22Rv1 (cell line): ENCODE measurements at regions not wholly inside any gene's neighbourhood (a gene's known extent, or its start where the extent isn't known, plus 50 kb on each side); places are given as distances from the start of the nearest gene placed in this dataset.
"Not testable (repeated sequence)": the region's sequence is repeated elsewhere in the genome, so short reads cannot be mapped to it uniquely, and the experiment has no call there.

ENCODE experiments used
- H3K27ac ChIP-seq: fragments of 450-650 bp; 2 replicates; pipeline ENCODE4 v1.5.1; 2017
- ZFX ChIP-seq: fragments of 450-650 bp; IDR thresholded peaks from 2 replicates; pipeline ENCODE4 v1.6.1; 2017; ENCODE audit warnings: antibody characterized with exemption, borderline replicate concordance
- TF ChIP-seq, protein P1 (sequence below): fragments of 450-650 bp; IDR thresholded peaks from 2 replicates; pipeline ENCODE4 v1.5.1; 2017; ENCODE audit warnings: mild to moderate bottlenecking

GRCh38 chr2:64918220-64918886 lies 70.8 kb upstream of the SLC1A4 start:
- TF ChIP-seq, protein P1, sequence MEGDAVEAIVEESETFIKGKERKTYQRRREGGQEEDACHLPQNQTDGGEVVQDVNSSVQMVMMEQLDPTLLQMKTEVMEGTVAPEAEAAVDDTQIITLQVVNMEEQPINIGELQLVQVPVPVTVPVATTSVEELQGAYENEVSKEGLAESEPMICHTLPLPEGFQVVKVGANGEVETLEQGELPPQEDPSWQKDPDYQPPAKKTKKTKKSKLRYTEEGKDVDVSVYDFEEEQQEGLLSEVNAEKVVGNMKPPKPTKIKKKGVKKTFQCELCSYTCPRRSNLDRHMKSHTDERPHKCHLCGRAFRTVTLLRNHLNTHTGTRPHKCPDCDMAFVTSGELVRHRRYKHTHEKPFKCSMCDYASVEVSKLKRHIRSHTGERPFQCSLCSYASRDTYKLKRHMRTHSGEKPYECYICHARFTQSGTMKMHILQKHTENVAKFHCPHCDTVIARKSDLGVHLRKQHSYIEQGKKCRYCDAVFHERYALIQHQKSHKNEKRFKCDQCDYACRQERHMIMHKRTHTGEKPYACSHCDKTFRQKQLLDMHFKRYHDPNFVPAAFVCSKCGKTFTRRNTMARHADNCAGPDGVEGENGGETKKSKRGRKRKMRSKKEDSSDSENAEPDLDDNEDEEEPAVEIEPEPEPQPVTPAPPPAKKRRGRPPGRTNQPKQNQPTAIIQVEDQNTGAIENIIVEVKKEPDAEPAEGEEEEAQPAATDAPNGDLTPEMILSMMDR, result no peak
- no peak for TF ChIP-seq ZFX
- no peak overlapping the region for H3K27ac ChIP-seq

DNA sequence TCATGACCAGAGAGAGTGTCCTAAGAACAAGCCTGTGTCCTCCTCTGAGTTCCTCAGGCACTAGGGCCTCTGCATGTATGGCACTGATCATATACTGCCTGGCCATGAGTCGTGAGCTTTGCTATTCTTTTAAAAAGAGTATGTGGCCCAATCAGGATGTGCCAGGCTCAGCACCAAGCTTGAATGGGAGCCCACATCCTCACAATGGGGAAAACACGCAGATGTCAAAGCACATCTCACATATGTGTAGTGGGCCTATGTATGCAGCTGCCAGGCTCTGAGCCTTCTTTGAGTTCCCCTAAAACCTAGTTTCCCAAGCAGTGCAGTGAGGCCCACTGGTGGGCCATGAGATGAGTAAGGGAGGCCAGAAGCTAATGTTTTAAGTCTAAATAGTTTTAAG lies 69.9 kb upstream of the SLC1A4 start:
- TF ChIP-seq ZFX, result no peak
- H3K27ac ChIP-seq, result no peak overlapping the region

DNA sequence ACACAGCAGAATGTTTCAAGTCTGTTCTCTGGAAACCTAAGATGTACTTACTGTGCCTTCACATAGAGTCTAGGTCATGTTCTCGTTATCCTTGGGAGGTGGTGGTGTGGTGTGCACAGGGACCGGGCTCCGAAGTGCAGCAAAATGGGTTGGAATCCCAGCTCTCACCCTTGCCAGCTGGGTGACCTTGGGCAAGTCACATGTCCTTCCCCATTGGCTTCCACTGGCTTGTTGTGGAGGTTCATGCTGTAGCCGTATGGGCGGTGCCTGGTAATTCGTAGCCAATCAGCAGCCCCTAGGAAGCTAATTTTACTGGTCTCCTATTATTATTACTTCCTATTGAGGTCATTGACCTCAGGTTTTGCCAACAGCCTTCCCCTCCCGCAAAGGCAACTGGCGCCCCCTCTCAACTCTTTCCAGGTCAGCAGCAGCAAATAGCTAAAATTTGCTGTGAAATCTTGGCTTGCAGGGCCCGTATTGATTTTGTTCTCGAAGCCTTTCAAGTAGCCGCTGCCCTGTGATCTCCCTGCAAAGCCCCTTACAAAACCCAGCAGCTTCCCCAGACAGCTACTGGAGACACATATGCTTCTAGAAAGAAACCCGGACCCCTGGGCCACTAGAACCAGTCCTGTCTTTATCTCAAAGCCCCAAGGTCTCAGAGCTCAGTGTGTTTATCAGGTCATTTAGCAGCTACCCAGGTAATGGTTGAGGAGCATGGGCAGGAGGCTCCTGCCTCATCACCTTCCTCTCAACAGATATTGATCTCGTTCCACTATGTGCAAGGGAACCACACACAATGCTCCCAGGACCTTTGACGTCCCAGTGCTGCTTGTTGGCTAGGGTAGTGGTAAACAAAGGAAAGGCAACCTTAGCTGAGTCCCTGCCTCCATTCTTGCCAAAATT lies 66.5 kb upstream of the SLC1A4 start:
- no peak overlapping the region for H3K27ac ChIP-seq
- TF ChIP-seq, protein P1, result no peak
- no peak for TF ChIP-seq ZFX

- no peak overlapping the region for H3K27ac ChIP-seq
- TF ChIP-seq ZFX, result no peak
- TF ChIP-seq, protein P1, result no peak
Observed at GRCh38 chr2:64923385-64923710, 65.9 kb upstream of the SLC1A4 start.

DNA sequence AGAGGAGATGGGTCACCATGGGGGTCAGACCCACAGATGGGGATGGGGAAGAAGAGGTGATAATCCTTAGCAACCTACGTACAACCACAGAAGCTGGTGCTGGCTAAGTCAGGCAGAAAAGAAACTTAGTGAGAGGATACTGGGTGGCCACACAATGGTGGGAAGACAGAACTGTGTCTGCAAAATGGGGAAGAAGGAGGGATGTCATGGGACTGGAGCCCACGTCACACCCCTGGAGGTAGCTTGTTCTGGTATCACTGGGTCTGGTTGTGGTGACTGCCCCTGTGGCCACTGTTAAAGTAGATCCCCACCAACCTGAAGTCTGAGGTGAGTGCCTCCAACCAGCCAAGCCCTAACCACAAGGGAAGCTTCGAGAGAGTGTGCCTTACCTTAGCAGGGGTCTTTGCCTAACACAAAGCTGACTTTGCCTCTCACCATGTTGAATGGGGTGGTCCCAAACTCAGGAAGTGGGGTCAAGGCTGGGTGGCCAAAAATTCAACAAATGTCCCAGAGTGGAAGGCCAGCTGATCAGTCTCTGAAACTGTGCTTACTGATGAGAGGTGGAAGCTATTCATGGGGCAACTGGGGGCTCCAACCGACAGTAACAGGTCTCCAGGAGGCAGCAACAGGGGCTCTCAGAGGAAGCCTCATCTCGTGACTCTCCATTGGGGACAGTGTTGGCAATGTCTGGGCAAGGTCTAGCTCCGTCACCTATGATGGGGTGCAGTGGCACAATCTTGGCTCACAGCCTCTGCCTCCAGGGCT lies 64.8 kb upstream of the SLC1A4 start:
- H3K27ac ChIP-seq, result no peak overlapping the region

DNA sequence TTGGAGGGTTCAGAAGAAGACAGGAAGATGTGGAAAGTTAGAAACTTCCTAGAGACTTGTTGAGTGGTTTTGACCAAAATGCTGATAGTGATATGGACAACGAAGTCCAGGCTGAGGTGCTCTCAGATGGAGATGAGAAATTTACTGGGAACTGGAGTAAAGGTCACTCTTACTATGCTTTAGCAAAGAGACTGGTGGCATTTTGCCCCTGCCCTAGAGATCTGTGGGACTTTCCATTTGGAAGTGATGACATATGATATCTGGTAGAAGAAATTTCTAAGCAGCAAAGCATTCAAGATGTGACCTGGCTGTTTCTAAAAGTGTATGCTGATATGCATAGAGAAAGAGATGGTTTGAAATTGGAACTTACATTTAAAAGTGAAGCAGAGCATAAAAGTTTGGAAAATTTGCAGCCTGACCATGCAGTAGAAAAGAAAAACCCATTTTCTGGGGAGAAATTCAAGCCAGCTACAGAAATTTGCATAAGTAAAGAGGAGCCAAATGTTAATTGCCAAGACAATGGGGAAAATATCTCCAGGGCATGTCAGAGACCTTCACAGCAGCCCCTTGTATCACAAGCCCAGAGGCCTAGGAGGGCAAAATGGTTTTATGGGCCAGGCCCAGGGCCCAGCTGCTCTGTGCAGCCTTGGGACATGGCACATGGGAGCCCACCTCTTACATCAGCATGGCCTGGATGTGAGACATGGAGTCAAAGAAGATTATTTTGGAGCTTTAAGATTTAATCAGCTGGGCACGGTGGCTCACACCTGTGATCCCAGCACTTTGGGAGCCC lies 63.1 kb upstream of the SLC1A4 start:
- not testable (repeated sequence) for H3K27ac ChIP-seq

More for the DNA sequence above, 64.8 kb upstream of the SLC1A4 start:
- TF ChIP-seq, protein P1, result no peak
- TF ChIP-seq ZFX, result no peak

GRCh38 chr2:64928813-64929212 lies 60.4 kb upstream of the SLC1A4 start:
- no peak for TF ChIP-seq ZFX
- TF ChIP-seq, protein P1, result no peak
- no peak overlapping the region for H3K27ac ChIP-seq
